RKO (cell line): ENCODE measurements at regions not wholly inside any gene's neighbourhood (a gene's known extent, or its start where the extent isn't known, plus 50 kb on each side); places are given as distances from the start of the nearest gene placed in this dataset.

ENCODE experiments used
- DNase-seq: peaks from one replicate; pipeline ENCODE4 v3.0.0-alpha.2; 2016; ENCODE audit warnings: low spot score

DNA sequence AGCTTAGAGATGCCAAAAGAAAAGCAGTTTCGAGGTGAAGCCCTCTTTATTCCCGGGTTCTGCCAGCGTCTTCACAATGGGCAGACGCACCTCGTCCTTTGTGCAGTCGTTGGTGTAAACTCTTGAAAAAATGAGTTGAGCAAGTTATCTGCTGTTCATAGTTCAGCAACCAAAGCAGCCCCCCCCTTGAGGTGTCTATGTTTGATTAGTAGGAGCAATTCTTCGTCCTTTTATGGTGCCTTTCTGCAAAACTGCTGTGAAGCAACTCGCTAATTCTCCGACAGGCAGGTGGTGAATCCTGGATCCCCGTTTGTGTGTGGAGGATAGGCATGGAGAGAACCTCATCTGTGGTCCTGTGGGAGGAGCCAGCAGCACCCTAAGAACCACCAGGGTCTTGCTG lies 234.5 kb downstream of the GLRX3 start:
- no peak for DNase-seq

DNA sequence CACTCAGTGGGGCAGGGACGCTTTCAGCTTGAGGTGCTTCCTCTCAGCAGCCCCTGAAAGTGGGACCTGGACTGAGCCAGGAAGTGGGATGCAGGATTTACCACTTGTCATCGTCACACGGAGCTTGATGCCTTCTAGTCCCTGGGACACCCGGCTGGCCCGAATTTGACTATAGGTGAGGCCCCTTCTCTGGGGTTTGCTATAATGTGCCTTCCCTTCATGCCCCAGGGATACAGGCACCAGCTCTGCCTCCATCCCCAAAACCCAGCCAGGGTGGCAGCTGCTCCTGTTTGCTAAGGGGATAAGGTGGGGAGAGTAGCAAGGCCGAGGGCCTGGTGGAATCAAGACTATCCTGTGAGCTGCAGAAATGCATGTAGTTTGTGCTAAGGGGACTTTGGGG lies 235.0 kb downstream of the GLRX3 start:
- DNase-seq = no peak

DNA sequence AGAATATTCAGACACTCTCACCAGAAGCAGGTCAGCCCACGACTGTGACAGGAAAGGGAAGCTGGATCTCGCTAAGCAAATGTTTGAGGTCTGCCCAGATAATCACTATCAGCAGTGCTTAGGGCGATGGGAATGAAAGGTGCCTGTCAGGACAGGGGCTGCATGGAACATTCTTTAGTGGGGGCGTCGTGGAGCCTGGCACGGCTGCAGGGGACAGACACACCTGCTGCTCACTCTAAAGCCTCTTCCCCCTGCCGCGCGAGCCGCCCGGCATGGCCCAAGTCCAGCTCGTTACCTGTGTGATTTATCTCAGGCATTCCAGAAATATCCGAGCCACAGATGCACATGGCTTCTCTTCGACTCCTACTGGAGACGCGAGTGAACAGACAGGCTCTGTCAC lies 235.5 kb downstream of the GLRX3 start:
- DNase-seq = no peak

DNA sequence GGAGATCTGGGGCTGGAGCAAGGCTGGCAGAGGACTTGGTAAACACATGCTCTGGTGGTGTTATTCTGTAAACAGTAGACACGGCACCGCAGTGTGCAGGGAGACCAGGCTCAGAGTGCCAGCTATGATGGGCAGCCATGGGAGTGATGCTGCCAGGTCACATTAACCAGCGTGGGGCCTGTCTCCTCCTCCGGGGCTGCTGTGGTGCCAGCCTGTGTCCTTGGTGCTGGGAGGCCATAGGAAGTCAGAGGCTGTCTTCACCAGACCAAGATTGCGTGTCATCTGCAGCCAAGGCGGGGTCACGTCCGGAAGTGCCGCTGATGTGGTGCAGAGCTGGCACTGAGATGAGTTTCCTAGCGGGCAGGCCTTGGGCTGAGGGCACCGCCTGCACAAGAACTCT lies 236.0 kb downstream of the GLRX3 start:
- DNase-seq = no peak

DNA sequence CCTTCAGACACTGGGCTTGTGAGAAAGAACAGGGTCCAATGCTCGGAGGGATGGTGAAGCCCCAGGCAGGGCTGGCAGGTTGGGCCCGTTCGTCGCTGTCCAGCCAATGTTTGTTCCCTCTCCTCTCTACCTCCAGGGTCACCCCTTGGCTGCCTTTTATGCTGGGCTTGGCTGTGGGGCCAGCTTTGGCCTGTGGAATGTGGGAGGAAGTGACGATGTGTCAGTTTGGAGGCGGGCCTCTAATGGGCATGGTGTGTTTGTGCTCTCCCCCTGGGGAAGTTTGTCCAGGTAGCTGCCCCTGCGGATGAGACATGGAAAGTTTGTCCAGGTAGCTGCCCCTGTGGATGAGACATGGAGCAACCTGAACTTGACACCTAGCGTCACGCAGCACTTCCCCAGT lies 236.7 kb downstream of the GLRX3 start:
- no peak for DNase-seq

DNA sequence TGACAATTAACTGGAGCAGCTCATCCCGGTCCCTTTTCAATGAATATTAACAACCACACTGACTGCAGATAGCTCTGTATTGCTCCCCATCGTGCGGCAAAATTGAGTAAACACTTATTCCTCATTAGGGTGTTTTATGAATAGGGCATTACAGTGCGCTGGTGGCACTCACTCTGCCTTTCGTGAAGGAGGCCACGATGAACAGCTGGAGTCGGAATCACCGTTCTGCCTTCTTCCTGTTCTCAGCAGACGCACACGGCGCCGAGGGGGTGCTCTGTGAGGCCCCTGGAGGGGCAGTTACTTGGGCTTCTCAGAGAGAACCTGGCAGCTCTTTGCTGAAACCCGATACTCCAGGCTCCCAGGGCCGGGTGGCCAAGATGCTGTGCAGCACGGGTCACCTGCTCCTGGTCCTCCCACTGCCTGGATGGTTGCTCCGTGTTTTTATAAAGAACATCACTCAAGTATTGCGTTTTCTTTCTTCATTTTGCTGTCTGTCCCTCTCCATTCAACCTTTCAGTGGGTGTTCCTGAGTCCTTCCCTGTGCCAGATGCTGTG lies 241.9 kb downstream of the GLRX3 start:
- no peak for DNase-seq

DNA sequence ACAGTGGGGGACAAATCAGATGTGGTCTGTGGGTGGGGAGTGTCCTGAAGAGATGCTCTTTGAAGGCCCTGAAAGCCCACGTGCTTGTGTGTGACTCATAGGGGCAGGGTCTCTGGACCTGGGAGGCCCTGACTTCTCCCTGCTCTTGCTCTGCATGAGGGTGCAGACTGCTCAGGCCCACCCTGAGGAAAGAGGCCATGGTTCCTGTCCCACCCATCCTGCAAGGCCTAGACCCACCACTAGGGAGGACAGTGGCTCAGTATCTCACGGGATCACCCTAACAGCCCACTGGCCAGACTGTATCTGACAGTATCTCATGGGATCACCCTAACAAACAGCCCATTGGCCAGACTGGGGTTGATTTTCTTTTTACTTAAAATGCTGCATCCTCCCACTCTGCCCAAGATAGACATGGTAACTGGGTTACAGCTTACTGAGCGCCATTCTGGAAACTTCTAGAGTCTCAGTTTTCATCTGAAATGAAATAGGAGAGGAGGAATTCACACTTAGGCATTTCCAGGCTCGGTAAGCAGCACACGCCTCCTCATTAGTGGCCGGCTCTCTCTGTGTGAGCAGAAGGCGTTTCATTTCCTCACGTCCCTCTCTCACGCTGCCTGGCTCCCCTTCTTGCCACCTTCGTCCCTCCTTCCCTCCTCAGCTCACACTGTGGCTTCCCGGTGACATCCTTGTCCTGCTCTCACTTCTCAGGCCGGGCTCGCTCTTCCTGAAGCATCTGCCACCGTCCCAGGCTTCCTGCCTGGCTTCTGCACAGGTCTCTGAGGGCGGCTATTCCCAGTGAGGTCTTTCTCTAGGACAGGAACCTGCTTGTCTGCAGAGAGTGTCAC lies 242.6 kb downstream of the GLRX3 start:
- no peak for DNase-seq

DNA sequence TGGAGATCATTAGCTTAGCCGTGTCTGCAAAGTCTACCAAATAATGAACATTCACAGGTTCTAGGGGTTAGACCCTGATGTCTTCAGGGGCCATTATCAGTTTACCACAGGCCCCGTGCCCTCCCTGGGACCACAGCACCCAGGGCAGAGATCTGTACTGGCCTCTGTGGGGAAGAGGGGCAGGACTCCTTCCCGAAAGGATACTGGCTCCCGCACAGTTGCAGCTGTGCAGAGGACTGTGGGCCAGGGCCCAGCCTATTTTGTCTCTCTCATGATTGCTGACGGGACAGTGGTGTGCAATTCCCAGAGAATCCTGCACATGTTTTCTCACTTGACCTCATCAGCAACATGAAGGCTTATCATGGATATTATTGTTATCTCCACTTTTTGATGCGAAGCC lies 243.9 kb downstream of the GLRX3 start:
- no peak for DNase-seq

DNA sequence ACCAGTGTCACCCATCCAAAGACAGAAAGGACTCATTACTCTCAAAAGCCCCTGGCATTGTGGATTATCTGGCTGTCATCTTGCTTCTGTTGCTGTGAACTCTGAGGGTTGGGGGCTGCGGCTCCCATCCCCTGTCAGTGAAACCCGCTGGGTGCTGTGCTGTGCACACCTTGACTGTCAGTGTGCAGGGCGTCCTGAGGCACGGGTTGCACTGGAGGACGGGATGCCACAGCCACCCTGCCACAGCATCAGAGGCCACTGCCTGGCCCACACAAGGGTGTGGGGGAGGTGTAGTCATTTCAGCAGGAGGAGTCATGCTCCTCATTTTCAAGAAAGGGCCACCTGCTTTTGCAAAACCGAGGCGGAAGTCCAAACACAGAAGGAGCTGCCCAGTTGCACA lies 245.8 kb downstream of the GLRX3 start:
- no peak for DNase-seq

DNA sequence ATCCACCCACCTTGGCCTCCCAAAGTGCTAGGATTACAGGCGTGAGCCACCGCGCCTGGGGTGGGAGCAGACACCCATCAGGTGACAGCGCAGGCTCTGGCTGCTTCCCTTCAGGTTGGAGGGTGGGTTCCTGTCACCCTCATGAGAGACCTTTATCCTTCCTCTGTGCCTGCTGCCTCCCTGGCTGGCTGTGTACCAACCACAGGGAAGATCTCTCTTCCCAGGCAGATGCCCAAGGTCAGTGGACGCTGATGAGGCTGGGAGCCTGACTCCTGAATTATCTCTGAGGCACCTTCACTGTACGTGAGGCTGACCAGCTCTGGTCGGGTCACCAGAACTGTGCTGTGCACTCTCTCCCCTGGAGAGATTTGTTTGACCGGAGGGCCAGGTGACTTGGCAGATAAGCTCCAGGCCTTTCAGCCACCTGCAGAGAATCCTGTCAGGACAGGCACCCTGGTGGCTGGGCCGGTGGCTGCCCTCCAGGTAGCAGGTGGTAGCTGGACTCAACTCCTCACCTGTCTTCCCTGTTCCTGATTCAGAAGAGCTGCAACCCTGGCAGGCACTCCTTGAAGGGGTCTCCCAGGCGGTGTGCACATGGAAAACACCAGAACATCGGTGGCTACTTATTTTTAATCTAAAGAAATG lies 251.9 kb downstream of the GLRX3 start:
- no peak for DNase-seq

DNA sequence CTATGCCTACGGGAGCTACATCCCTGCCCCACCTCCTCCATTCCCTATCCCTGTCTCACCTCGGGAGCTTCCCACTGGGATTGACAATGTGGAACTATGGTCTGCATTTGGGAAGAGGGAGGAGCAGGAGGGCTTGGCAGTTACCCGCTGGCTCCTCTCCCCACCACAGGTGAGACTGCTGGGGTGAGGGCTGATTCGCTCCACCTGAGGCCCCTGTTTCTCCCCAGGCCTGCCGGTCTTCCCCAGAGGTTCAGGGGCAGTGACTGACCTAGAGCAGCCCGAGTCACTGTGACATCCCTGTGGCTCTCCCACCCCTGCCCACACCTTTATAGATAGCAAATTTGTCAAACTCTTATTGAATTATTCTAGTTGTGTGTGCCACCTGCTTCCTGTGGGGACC lies 252.6 kb downstream of the GLRX3 start:
- no peak for DNase-seq

DNA sequence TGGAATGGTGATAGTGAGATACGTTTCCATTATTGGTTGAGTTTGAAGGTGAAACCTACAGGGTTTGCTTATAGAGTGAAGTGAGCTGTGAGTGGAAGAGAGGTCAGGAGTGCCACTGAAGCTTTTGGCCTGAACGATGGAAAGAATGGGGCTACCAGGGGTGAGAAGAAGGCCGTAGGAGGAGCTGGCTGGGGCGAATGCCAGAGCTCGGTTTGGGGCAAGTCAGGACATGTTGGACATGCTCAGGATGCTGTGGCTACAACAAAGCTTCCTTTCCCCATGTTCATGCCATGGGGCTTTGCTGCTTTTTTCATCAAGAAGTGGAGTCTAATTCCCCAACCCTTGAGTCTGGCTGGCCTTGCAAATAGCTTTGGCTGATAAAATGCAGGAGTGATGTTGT lies 253.7 kb downstream of the GLRX3 start:
- no peak for DNase-seq

DNA sequence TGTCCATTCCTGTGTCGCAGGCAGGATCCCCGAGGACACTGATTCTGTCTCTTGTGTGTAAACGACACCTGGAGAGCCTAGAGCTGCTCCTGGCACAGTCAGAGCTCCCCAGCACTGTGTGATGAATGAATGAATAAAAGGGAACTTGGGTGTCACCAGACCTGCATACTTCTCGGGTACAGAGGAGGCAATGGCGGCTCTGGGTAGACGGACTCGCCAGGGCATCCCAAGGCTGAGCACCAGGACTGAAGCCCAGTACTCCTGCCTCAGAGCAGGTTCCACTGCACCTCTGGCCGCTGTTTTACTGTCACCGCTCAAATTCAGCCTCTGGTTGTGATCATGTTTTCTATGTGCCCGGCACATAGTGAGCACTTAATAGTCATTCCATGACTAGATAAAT lies 255.8 kb downstream of the GLRX3 start:
- no peak for DNase-seq

DNA sequence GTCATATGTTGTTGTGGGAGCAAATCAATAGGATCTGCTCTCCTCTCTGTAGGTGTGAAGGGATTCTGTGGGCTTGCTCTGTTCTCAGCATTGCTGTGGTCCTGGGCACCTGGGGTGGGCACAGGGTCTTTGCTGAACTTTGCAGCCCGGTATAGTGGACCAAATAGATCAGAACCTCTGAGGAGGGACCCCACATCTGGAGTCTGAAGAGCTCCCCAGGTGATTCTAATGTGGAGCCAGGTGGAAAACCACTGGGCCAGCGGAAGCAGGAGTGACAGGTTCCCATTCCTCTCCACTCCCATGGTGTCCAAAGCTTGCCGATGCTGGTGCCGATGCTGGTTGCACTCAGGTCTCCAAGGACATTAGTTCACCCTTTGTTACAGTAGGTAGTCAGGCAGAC lies 257.2 kb downstream of the GLRX3 start:
- DNase-seq = no peak

DNA sequence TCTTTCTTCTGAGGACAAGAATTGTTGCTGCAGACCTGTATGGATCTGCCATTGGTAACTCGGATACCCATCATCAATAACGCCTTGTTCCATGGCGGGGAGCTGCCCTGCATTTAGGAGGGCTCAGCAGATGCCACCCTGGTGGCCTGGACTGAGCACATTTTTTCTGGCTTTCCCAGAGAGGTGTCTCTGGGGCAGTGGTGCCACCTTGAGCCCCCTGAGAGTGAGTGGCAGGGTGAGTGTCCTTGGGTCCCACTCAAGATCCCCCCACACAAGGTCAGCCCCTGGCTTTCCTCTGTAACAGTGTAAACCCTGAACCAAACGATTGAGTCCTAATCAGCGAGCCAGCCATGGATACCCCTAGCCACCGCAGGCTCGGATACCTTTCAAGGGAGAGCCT lies 258.6 kb downstream of the GLRX3 start:
- DNase-seq = no peak

DNA sequence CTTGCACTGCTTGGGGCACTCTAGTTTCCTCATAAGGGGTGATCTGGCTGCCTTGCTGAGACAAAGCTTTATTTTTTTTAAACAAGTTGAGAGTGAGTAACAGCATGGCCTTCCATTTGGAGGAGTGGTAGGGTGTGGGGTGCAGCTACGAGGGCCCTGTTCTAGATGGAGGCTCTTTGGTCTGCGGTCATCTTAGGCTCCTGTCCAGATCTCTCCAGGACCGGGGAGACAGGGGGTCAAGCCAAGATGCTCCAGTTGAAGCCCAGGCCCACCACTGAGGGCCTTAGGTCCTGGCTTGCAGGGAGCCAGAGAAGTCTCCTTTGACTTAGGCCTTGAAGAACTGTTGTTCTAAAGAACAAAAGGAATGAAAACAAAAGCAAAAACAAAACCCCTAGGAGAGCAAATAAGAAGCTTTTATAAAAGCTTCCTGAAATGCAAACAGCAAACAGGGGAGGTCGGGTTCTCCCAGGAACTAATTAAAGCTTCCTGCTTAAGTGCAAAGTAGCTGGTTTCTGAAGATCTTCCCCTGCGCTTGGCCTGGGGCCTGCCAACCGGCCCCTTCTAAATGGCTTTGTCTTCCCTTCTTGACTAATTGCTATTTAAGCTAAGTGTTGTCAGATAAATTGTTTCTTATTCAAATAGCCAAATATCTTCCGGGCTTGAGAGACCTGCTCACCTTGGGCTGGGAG lies 259.2 kb downstream of the GLRX3 start:
- DNase-seq = no peak

DNA sequence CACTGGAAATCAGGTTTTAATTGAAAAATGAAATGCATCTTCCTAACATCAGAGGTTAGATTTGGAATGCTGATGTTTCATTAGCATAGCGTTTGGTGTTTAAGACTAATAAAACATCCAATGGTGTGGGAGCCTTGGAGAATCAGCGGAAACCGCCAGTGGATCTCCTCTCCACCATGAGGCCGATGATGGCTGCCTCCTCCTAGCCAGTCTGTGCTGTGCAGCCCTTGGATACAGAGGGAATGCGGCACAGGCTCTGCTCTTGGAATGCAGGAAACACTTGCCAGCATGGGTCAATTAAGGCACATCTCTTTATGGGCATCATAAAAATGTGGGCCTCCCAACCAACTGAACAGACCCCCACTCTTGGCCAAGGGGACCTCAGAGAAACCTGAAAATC lies 259.9 kb downstream of the GLRX3 start:
- no peak for DNase-seq

DNA sequence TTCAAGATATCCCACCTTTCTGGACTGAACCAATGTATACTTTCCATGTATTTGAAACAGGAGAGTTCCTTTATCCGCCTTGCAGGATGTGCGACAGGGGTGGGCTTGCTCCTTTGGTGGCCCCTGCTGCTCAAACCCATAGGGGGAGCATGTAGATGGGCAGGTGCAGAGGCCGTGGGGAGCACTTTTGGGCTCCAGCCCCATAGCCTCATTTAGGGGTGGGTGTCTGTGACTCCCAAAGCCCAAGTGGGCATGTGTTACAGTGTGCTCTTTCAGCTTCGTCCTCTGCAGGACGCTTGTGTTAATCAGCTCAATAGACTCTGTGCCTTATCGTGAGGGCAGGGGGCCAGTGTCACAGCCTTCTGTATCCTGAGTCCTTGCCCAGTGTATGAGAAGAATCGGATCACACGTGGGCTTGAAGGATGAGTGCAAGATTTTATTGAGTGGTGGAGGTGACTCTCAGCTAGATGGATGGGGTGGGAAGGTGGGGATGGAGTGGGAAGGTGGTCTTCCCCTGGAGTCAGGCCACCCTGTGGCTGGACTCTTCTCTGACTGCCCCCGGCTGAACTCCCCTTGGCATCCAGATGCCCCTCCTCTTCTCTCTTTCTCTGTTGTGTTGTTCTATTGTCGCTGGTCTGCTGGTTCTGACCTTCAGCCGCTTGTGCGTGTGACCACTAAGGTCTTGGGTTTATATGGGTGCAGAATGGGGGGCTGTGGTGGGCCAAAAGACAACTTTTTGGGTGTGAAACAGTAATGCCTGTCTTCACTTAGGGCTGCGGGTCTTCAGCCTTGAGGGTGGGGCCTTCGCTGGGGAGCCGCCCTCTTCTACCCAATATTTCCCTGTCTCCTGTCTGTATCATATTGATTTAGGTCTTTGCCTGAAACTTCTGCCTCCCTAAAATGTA lies 262.2 kb downstream of the GLRX3 start:
- DNase-seq = no peak

DNA sequence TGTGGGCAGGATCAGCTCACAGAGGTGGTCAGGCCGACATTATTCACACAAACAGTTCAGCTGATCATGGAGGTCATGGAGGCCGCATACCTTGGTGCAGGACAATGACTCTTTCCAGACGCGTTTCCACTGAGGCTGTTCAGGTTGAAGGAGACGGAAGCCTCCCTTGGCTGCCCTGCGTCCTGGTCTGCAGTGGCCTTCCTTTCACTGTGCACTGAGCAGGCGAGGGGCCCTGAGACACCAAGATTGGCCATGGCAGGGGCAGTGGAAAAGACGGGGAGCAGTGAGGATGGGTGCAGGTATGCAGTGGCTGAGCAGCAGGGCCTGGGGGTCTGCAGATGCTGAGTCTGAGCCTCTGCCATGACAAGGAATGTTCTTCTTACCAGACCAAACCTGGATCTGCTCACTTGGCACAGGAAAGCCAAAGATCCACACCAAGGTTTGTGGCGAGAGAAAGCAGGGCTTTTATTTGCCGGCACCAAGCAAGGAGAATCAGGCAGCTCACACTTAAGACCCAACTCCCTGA lies 263.3 kb downstream of the GLRX3 start:
- DNase-seq = no peak

DNA sequence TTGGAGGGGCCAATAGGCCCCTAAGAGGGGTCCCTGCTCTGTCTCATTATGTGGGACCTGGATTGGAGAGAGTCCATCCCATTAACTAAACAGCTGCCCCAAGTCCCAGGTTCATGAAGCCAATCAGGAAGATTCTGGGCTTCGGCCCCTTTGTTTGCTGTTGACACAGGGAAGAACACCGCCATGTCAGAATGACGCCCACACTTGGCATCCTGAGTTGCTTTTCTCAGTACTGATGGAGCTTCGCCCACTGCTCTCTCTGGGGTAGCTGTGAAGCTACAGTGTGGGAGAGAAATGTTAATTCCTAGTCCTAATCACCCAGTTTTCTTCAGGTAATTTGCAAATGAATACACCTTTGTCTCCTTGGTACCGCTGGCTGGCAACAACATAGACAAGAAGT lies 264.7 kb downstream of the GLRX3 start:
- DNase-seq = no peak

DNA sequence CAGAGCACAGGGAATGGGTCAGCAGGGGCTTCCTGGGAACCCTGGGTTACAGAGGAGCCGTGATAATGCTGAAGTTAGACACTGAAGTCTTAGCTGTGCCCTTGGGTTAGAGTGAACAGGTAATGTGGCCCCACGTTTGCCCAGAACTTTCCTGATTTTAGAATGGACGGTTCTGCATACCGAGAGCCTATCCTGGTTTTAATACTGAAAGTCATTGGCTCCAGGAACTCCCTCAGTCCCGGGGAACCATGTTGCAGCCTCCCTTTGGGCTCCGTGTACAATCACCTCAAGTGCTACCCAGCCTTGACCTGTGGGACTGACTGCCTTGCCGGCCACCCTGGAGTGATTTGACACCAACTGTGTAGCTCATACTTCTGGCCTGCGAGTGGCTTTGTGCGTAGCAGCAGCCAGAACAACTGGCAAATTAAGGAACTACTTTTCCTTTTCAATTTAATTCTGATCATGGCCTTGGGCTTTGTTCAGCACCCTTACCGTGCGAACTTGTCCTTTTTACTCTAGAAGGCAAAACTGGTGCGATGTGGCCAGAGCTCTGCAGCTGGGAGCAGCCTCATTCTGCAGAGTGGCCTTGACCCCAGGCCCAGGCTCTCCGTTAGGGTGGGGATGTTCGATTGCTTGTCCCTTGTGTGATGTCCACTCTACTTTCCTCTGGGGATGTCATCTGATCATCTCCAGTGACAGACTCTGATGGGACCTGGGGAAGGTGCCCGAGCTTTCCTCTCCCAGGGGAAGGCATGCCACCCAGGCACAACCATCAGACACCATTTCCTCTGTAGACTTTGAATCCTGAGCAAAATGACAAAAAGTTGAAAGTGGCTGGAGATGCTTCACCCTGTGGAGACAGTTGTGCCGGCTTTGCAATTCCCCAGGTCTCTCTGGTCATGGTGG lies 265.9 kb downstream of the GLRX3 start:
- DNase-seq = no peak
